HepG2 (cell line): ENCODE measurements at regions not wholly inside any gene's neighbourhood (a gene's known extent, or its start where the extent isn't known, plus 50 kb on each side); places are given as distances from the start of the nearest gene placed in this dataset.

Source experiments
- ZNF318 ChIP-seq: sonication (generic); formaldehyde crosslinking; IDR thresholded peaks from 2 replicates; pipeline ENCODE4 v1.4.0; 2020; ENCODE audit warnings: mild to moderate bottlenecking, missing genetic modification reagents
- ZNF484 ChIP-seq: sonication (generic); formaldehyde crosslinking; IDR thresholded peaks from 2 replicates; pipeline ENCODE4 v1.5.1; 2020; ENCODE audit warnings: mild to moderate bottlenecking, low read depth, missing genetic modification reagents, borderline replicate concordance
- ZNF546 ChIP-seq: sonication (generic); formaldehyde crosslinking; conservative IDR thresholded peaks from 2 replicates; pipeline ENCODE4 v1.8.1; 2023; ENCODE audit warnings: mild to moderate bottlenecking, missing genetic modification reagents
- TF ChIP-seq, protein P1 (sequence below): sonication (generic); formaldehyde crosslinking; IDR thresholded peaks from 2 replicates; pipeline ENCODE4 v1.5.1; 2020; ENCODE audit warnings: missing genetic modification reagents, mild to moderate bottlenecking, borderline replicate concordance

DNA sequence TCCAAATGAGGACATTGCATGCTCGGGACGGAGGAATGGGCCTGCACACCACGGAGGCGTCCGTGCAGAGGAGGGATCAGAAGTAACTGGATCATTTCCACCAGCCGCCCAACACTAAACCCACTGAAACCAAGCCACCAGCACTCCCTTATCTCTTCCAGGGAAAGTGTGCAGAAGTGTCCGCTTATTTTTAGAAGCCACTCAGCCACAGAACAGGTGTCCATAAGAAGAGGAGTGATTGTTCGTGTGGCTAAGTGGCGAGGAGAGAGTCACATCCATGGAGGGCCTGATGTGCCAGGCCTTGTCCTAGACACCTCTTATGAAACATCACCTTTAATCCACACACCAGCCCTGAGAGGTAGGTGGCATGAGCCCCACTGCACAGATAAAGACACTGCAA lies 407.9 kb upstream of the NPVF start (continued):
- TF ChIP-seq ZNF318 (CRISPR knock-in tag) (no peak), ZNF484 (no peak), ZNF546 (CRISPR knock-in tag) (no peak)
- TF ChIP-seq, protein P1, sequence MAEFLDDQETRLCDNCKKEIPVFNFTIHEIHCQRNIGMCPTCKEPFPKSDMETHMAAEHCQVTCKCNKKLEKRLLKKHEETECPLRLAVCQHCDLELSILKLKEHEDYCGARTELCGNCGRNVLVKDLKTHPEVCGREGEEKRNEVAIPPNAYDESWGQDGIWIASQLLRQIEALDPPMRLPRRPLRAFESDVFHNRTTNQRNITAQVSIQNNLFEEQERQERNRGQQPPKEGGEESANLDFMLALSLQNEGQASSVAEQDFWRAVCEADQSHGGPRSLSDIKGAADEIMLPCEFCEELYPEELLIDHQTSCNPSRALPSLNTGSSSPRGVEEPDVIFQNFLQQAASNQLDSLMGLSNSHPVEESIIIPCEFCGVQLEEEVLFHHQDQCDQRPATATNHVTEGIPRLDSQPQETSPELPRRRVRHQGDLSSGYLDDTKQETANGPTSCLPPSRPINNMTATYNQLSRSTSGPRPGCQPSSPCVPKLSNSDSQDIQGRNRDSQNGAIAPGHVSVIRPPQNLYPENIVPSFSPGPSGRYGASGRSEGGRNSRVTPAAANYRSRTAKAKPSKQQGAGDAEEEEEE = no peak
